GM23338 (cell line): ENCODE measurements at regions not wholly inside any gene's neighbourhood (a gene's known extent, or its start where the extent isn't known, plus 50 kb on each side); places are given as distances from the start of the nearest gene placed in this dataset.

Experiments used
- EZH2 ChIP-seq: fragments of 200-600 bp; sonication (generic); IDR thresholded peaks from one replicate; pipeline ENCODE4 v1.8.0; 2017; ENCODE audit warnings: antibody characterized with exemption, mild to moderate bottlenecking, low read depth; ENCODE audit not compliant: unreplicated experiment
- EZH2phosphoT487 ChIP-seq: fragments of 200-600 bp; sonication (generic); IDR thresholded peaks from one replicate; pipeline ENCODE4 v1.8.1; 2018; ENCODE audit warnings: antibody characterized with exemption; ENCODE audit not compliant: unreplicated experiment
- NANOG ChIP-seq: IDR thresholded peaks from 2 replicates; pipeline ENCODE4 v1.6.1; 2016; ENCODE audit warnings: antibody characterized with exemption, borderline replicate concordance
- STAT1 ChIP-seq: IDR thresholded peaks from one replicate; pipeline ENCODE4 v1.6.1; 2016; ENCODE audit warnings: antibody characterized with exemption; ENCODE audit not compliant: unreplicated experiment
- ZNF114 ChIP-seq: fragments of 250-450 bp; sonication (Bioruptor Pico); IDR thresholded peaks from 2 replicates; pipeline ENCODE4 v1.5.0; 2020; ENCODE audit warnings: mild to moderate bottlenecking, moderate library complexity
- TF ChIP-seq, protein P1 (sequence below), 2 experiments: fragments of 200-600 bp in 1 of 2; sonication (generic) in 1 of 2; conservative IDR thresholded peaks; 2 replicates each; pipeline versions ENCODE4 v1.5.1 to v1.6.1; 2016 to 2017; ENCODE audit warnings: antibody characterized with exemption in 2 of 2, low read depth in 2 of 2, mild to moderate bottlenecking in 2 of 2, moderate library complexity in 1 of 2

DNA sequence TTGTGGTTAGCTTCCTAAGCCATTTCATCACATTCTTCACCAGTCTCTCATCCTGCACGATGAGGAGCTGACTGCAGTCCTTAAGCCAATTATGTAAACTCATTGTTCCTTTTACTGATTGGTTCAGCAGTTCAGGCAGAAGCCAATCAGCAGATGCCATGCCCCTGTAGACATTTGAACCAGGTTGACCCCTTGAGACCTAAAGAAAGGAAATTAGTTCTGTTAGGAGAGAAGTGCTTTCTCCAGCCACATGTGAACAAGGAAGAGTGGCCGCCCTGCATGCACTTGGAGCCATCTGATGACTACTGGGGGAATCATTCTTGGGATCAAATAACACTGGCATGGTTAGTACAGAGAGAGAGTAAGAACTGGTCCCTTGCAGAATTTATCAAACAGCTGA lies 535.2 kb upstream of the ID4 start:
- TF ChIP-seq NANOG = no peak
- no peak for TF ChIP-seq EZH2
- TF ChIP-seq, protein P1, sequence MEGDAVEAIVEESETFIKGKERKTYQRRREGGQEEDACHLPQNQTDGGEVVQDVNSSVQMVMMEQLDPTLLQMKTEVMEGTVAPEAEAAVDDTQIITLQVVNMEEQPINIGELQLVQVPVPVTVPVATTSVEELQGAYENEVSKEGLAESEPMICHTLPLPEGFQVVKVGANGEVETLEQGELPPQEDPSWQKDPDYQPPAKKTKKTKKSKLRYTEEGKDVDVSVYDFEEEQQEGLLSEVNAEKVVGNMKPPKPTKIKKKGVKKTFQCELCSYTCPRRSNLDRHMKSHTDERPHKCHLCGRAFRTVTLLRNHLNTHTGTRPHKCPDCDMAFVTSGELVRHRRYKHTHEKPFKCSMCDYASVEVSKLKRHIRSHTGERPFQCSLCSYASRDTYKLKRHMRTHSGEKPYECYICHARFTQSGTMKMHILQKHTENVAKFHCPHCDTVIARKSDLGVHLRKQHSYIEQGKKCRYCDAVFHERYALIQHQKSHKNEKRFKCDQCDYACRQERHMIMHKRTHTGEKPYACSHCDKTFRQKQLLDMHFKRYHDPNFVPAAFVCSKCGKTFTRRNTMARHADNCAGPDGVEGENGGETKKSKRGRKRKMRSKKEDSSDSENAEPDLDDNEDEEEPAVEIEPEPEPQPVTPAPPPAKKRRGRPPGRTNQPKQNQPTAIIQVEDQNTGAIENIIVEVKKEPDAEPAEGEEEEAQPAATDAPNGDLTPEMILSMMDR (conservative IDR thresholded peaks at IDR 0.05; ENCODE audit: low read depth in 2 of 2) = no peak
- TF ChIP-seq STAT1 = no peak
- TF ChIP-seq ZNF114 (CRISPR knock-in tag) = no peak
- TF ChIP-seq EZH2phosphoT487 = no peak
